CD14-positive monocyte (primary cell): ENCODE measurements at regions not wholly inside any gene's neighbourhood (a gene's known extent, or its start where the extent isn't known, plus 50 kb on each side); places are given as distances from the start of the nearest gene placed in this dataset.
"Not testable (repeated sequence)": the region's sequence is repeated elsewhere in the genome, so short reads cannot be mapped to it uniquely, and the experiment has no call there.

Source experiments
- DNase-seq, 3 donors: peaks; one replicate each; pipeline ENCODE4 v3.0.0-alpha.2; 2011 to 2022
- H2AFZ ChIP-seq: 2 replicates; pipeline ENCODE4 v1.6.0; 2012; ENCODE audit warnings: mild to moderate bottlenecking, low read depth, low read length, inconsistent platforms; ENCODE audit not compliant: insufficient read depth, poor library complexity, severe bottlenecking
- H3K27ac ChIP-seq, 2 donors: 1 replicate in 1 of 2; 2 replicates in 1 of 2; pipeline ENCODE4 v1.5.1; 2012 to 2013; ENCODE audit warnings: low read length in 2 of 2, control low read depth in 1 of 2, inconsistent platforms in 1 of 2, low read depth in 1 of 2, mild to moderate bottlenecking in 1 of 2
- H3K27me3 ChIP-seq, 2 donors: one replicate each; pipeline versions ENCODE4 v1.6.0 to v1.6.1; 2011 to 2013; ENCODE audit warnings: low read length in 2 of 2; ENCODE audit not compliant: control insufficient read depth in 2 of 2, insufficient read depth in 2 of 2
- H3K36me3 ChIP-seq, 2 donors: replicated peaks in 1 of 2; 1 replicate in 1 of 2; 2 replicates in 1 of 2; pipeline versions ENCODE4 v1.5.1 to v1.6.1; 2012 to 2013; ENCODE audit warnings: low read length in 2 of 2, control low read depth in 1 of 2, inconsistent platforms in 1 of 2, mild to moderate bottlenecking in 1 of 2; ENCODE audit not compliant: insufficient read depth in 2 of 2, control insufficient read depth in 1 of 2
- H3K4me1 ChIP-seq, 2 donors: 1 replicate in 1 of 2; 2 replicates in 1 of 2; pipeline versions ENCODE4 v1.5.1 to v1.6.1; 2012 to 2013; ENCODE audit warnings: low read length in 2 of 2, control low read depth in 1 of 2, inconsistent platforms in 1 of 2, mild to moderate bottlenecking in 1 of 2, moderate library complexity in 1 of 2; ENCODE audit not compliant: insufficient read depth in 2 of 2, control insufficient read depth in 1 of 2
- H3K4me2 ChIP-seq: replicated peaks from 2 replicates; pipeline ENCODE3; 2012; ENCODE audit warnings: low read length, moderate library complexity, mild to moderate bottlenecking; ENCODE audit not compliant: poor library complexity, severe bottlenecking; ENCODE audit errors: extremely low read depth
- H3K4me3 ChIP-seq, 3 experiments: fragments of 200-600 bp in 1 of 3; sonication (generic) in 1 of 3; replicated peaks in 1 of 3; 1 replicate in 2 of 3; 2 replicates in 1 of 3; pipeline ENCODE4 v1.5.1; 2011 to 2013; ENCODE audit warnings: low read length in 3 of 3, mild to moderate bottlenecking in 3 of 3, control low read depth in 2 of 3, low read depth in 2 of 3, inconsistent platforms in 1 of 3, moderate library complexity in 1 of 3
- H3K79me2 ChIP-seq: 2 replicates; pipeline ENCODE4 v1.6.0; 2012; ENCODE audit warnings: mild to moderate bottlenecking, control low read depth, inconsistent platforms, low read length, moderate library complexity; ENCODE audit not compliant: insufficient read depth
- H3K9ac ChIP-seq: 2 replicates; pipeline ENCODE4 v1.6.0; 2017; ENCODE audit warnings: low read length, mild to moderate bottlenecking; ENCODE audit not compliant: insufficient read depth, poor library complexity, severe bottlenecking
- H3K9me3 ChIP-seq, 2 donors: replicated peaks in 1 of 2; 1 replicate in 1 of 2; 2 replicates in 1 of 2; pipeline versions ENCODE4 v1.5.1 to v1.6.1; 2012 to 2013; ENCODE audit warnings: low read length in 2 of 2, control low read depth in 1 of 2; ENCODE audit not compliant: control insufficient read depth in 1 of 2, insufficient read depth in 1 of 2
- H4K20me1 ChIP-seq: 2 replicates; pipeline ENCODE4 v1.6.0; 2012; ENCODE audit warnings: mild to moderate bottlenecking, low read length, control low read depth, moderate library complexity; ENCODE audit not compliant: insufficient read depth
- H3K27ac Mint-ChIP-seq, 7 donors: one replicate each; pipeline ENCODE4 v1.8.0; 2020; ENCODE audit warnings: mild to moderate bottlenecking in 7 of 7, mixed read lengths in 7 of 7, moderate library complexity in 6 of 7, inconsistent platforms in 2 of 7
- H3K27me3 Mint-ChIP-seq, 3 donors: one replicate each; pipeline ENCODE4 v1.8.0; 2021 to 2022; ENCODE audit warnings: low read depth in 3 of 3, mild to moderate bottlenecking in 3 of 3, mixed read lengths in 3 of 3, moderate library complexity in 3 of 3, inconsistent platforms in 1 of 3
- H3K36me3 Mint-ChIP-seq, 2 donors: one replicate each; pipeline ENCODE4 v1.8.0; 2020; ENCODE audit warnings: mixed read lengths in 2 of 2, inconsistent platforms in 1 of 2, mild to moderate bottlenecking in 1 of 2
- H3K4me1 Mint-ChIP-seq: one replicate; pipeline ENCODE4 v1.8.0; 2020; ENCODE audit warnings: mild to moderate bottlenecking, mixed read lengths
- H3K4me3 Mint-ChIP-seq, 2 donors: one replicate each; pipeline ENCODE4 v1.8.0; 2020; ENCODE audit warnings: mild to moderate bottlenecking in 2 of 2, mixed read lengths in 2 of 2, moderate library complexity in 1 of 2
- H3K9me3 Mint-ChIP-seq, 7 donors: one replicate each; pipeline ENCODE4 v1.8.0; 2020 to 2022; ENCODE audit warnings: mixed read lengths in 7 of 7, mild to moderate bottlenecking in 6 of 7, moderate library complexity in 6 of 7, inconsistent platforms in 2 of 7
- CTCF ChIP-seq: fragments of 200-600 bp; IDR thresholded peaks from one replicate; pipeline ENCODE4 v1.8.0; 2022; ENCODE audit warnings: antibody characterized with exemption, mild to moderate bottlenecking
- WGBS: methylation state at CpG from one replicate; pipeline ENCODE4 v1.1.5; 2013; ENCODE audit warnings: missing lambda C conversion rate; ENCODE audit not compliant: insufficient coverage; 5-methylcytosine and 5-hydroxymethylcytosine counted together
- intact Hi-C, 2 donors: fragments of 100-400 bp; cut with micrococcal nuclease; formaldehyde crosslinking; loops; one replicate each; pipeline versions ENCODE4 v1.15.0 to v1.15.1; 2023

GRCh38 chr2:242075696-242076095, 206.2 kb downstream of the RTP5 start:
- WGBS: no CpG with 5 or more reads among the region's 7 CpGs
- Mint-ChIP-seq H3K4me1 (peaks cover 15% of the 10 kb centered on the region), H3K27ac (no peak overlapping the region), H3K36me3 (no peaks in the 10 kb centered on the region), H3K27me3 (peaks cover 7 to 10% (median 9%) of the 10 kb centered on the region in 3 donors), H3K4me3 (no peak overlapping the region), H3K9me3 (no peaks in the 10 kb centered on the region)
- H3K9me3 ChIP-seq: no peaks in the 10 kb centered on the region
- no peaks in the 10 kb centered on the region for H3K27me3 ChIP-seq
- H3K4me3 ChIP-seq: no peak overlapping the region
- no peaks in the 10 kb centered on the region for H3K79me2 ChIP-seq
- H3K9ac ChIP-seq: no peak overlapping the region
- H2AFZ ChIP-seq: no peak overlapping the region
- H3K4me2 ChIP-seq: no peak overlapping the region
- peaks cover 11 to 12% of the 10 kb centered on the region in 2 donors for H3K4me1 ChIP-seq
- no peaks in the 10 kb centered on the region for H3K36me3 ChIP-seq
- H4K20me1 ChIP-seq: no peaks in the 10 kb centered on the region
- H3K27ac ChIP-seq: no peak overlapping the region
- intact Hi-C loops: no loop called here
- no peak for TF ChIP-seq CTCF
- no peak for DNase-seq

GRCh38 chr2:242076184-242076583, 206.7 kb downstream of the RTP5 start:
- H3K9me3 Mint-ChIP-seq, H4K20me1 ChIP-seq, H2AFZ ChIP-seq, H3K4me3 Mint-ChIP-seq, H3K79me2 ChIP-seq, H3K4me2 ChIP-seq, H3K4me3 ChIP-seq, H3K36me3 ChIP-seq, H3K9ac ChIP-seq, H3K36me3 Mint-ChIP-seq, DNase-seq, H3K27me3 ChIP-seq, H3K9me3 ChIP-seq, H3K27ac ChIP-seq, intact Hi-C loops: not testable (repeated sequence)
- 100% methylated on average over 2 of the region's 4 CpGs for WGBS
- Mint-ChIP-seq H3K4me1 (peaks cover 15% of the 10 kb centered on the region), H3K27ac (peak overlapping the region in 1 of 7 donors; percentile 72), H3K27me3 (peaks cover 6 to 10% (median 10%) of the 10 kb centered on the region in 3 donors)
- peaks cover 11 to 12% of the 10 kb centered on the region in 2 donors for H3K4me1 ChIP-seq

DNA sequence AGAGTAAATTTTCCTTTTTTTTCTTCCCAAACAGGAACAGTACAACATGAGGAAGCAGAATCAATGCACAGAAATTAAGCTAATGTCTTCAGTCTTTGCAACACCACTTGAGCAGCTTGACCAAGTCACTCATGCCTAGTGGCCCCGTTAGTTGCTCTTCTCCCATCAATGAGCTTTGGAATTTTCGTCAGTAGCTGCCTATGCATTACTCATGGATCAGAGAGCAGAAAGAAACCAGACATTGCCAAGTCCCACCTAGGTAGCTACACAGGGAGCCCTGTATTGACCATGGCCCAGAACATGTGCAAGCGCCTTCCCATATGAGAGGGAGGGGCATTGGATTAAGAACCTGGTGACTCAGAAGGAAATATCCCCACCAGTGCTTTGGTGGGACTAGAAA, 208.9 kb downstream of the RTP5 start:
- H3K79me2 ChIP-seq, DNase-seq, H3K9ac ChIP-seq, H3K9me3 Mint-ChIP-seq, H3K4me3 ChIP-seq, H3K36me3 Mint-ChIP-seq, H3K36me3 ChIP-seq, H3K27me3 ChIP-seq, H4K20me1 ChIP-seq, H3K27ac ChIP-seq, H3K9me3 ChIP-seq, H3K4me2 ChIP-seq, H2AFZ ChIP-seq, intact Hi-C loops: not testable (repeated sequence)
- Mint-ChIP-seq H3K4me1 (peaks cover 15% of the 10 kb centered on the region), H3K27ac (peak overlapping the region in 3 of 7 donors; percentile 43 to 88 (median 66)), H3K4me3 (peak overlapping the region in 1 of 2 donors; percentile 71), H3K27me3 (peaks cover 1 to 11% (median 6%) of the 10 kb centered on the region in 3 donors)
- no CpG with 5 or more reads among the region's 3 CpGs for WGBS
- H3K4me1 ChIP-seq: peaks cover 11 to 12% of the 10 kb centered on the region in 2 donors

DNA sequence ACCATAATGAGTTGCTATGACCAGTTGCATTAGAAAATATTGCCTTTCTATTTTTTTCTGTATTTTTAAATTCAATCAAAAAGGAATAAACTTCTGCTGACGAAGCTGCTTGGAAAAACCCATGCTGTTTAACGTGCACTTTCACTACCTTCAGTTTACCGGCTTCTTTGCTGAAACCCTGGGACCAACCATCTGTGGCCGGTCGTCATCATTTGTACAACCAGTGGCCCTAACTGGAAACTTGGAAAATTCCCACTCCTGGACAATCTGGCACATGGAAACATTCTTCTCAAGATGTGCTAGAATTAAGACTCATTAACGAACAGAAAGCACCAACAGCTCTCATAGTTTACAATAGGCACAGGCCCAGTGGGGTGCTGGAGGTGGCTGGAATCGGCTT, 210.3 kb downstream of the RTP5 start:
- H3K9me3 Mint-ChIP-seq, H3K27me3 ChIP-seq, H3K36me3 Mint-ChIP-seq, H3K4me3 Mint-ChIP-seq, H3K27ac ChIP-seq, H3K27ac Mint-ChIP-seq, H3K79me2 ChIP-seq, DNase-seq, H3K9ac ChIP-seq, intact Hi-C loops, H2AFZ ChIP-seq, H3K9me3 ChIP-seq, H3K4me2 ChIP-seq, H3K4me3 ChIP-seq, H4K20me1 ChIP-seq, H3K36me3 ChIP-seq: not testable (repeated sequence)
- peaks cover 21% of the 10 kb centered on the region in 2 donors for H3K4me1 ChIP-seq
- H3K27me3 Mint-ChIP-seq: peaks cover 1 to 11% (median 3%) of the 10 kb centered on the region in 3 donors
- peaks cover 18% of the 10 kb centered on the region for H3K4me1 Mint-ChIP-seq
- 92% methylated on average over 2 of the region's 7 CpGs for WGBS
